NCI-H128 (cell line): ENCODE measurements at regions not wholly inside any gene's neighbourhood (a gene's known extent, or its start where the extent isn't known, plus 50 kb on each side); places are given as distances from the start of the nearest gene placed in this dataset.
A peak's percentile ranks its signal among the peaks of the same experiment; 100 is the strongest.
"Not testable (repeated sequence)": the region's sequence is repeated elsewhere in the genome, so short reads cannot be mapped to it uniquely, and the experiment has no call there.

Experiments
- DNase-seq: peaks from one replicate; lab custom pipeline; 2025; ENCODE audit not compliant: unreplicated experiment; lab: John Stamatoyannopoulos, UW

GRCh38 chr4:59583845-59584568 is 1616.1 kb upstream of the ADGRL3 start:
- no peak for DNase-seq

DNA sequence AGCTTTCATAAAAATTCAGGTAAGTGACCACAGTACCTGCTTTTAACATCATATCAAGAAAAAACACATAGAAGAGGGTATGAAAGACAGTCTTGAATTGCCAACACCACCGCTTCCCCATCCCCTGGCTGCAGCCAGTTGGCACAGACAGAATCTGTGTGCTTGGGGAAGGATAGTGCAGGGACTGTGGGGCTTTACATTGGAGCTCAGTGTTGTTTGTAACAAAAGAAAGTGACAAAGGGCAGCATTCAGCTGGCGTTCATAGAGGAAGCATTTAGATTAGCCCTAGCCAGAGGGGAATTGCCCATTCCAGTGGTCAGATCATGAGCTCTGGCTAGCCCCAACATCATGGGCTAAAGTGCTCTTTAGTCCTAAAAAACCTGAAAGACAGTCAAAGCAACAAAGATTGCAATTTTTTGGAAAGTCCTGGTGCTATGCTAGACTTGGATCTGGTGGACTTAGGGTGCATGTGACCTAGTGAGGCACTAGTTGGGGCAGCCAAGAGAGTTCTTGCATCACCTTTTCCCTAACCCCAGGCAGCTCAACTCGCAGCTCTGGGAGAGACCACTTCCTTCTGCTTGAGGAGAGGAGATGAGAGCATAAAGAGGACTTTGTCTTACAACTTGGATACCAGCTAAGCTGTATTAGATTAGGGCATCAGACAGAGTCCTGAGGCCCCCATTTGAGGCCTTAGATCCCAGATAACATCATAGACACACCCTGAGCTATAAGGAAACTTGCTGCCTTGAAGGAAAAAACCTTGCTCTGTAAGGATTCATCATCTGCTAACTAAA is 1602.4 kb upstream of the ADGRL3 start:
- DNase-seq, result no peak

GRCh38 chr4:59598330-59598618 is 1601.9 kb upstream of the ADGRL3 start:
- no peak for DNase-seq

GRCh38 chr4:59608466-59608865 is 1591.7 kb upstream of the ADGRL3 start:
- DNase-seq, result no peak

DNA sequence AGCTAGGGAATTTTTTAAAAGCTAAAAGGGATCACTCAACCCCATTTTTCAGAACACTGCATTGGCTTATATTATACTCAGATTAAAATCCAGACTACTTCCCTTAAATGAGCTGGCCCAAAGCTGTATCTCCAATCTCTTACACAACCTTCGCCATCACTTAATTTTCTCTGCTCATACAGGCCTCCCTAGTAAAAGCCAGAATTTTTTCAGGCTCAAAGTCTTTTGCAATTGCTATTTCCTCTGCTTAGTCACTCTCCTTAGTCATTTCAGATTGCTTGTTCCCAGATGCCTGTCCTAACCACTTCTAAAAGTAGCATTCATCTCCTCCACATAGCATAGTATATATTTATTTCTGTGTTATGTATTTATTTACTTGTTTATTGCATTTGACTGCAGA is 1587.9 kb upstream of the ADGRL3 start:
- no peak for DNase-seq

GRCh38 chr4:59615316-59615715 is 1584.8 kb upstream of the ADGRL3 start:
- no peak for DNase-seq

- DNase-seq, result no peak
Observed at GRCh38 chr4:59629348-59629747, 1570.8 kb upstream of the ADGRL3 start.

DNA sequence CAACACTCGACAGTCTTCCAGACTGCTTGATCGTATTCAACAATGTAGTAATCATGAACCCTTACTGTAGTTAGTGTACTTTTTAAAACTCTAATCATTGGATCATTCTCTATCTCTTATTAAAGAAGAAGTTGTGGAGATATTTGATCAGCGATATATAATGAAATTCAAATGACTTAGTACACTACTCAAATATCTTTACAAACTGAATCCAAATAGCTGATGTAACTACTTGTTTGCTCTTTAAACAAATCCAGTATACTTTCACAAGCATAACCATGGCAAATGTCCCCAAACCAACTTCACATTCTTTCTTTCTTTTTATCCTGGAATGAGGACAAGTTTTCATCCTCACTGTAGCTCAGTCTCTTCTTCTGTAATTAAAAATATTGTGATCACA is 1569.9 kb upstream of the ADGRL3 start:
- no peak for DNase-seq

DNA sequence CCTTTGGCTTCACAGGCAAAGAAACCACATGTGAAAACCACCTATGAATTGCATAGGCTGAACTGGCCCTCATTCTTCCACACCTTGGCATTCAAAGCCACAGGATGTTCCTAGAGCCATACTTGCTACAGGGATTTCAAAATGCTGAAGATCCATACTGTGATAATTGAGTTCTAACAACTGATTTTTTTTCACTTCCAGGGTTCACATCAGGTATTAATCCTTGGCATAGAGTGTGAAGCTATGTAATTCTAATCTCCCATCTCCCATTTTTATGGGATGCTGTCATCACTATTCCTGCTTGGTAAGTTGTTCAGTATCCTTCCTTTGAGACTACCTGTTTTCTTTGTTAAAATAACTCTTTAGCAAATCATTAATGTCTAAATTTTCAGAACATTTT is 1569.2 kb upstream of the ADGRL3 start:
- no peak for DNase-seq

GRCh38 chr4:59637596-59637995 is 1562.5 kb upstream of the ADGRL3 start:
- no peak for DNase-seq

DNA sequence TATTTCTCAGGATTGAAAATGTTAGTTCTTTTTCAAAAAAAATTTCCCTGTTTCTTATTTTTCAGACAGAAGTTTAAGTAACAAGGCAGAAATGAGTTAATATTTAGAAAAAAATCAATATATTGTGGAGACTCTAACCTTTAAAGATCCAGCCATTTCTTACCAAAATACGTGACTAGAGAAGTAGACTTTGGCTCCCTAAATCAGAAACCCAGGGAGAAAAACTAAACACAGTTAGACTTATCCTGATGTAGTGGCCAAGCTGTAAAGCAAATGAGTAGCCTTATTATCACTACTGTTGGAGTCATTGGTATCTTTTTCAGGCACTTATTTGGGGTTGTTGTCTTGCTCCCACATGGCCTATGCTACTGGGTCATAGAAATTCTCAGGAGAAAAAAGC is 1556.4 kb upstream of the ADGRL3 start:
- DNase-seq, result no peak

DNA sequence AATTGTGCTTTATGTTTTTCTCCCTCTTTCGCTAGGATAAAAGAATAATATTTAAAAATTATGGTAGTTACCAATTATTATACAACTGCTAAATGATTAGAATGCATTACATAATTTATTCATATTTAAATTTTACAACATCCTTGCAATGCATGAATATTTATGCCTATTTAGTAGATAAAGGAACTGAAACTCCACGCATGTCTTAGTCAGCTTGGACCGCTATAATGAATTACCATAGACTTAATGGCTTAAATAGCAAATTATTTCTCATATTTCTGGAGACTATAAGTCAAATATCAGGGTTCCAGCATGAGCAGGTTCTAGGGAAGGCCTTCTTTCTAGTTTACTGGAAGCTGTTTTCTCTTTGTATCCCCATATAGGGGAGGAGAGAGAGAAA is 1555.4 kb upstream of the ADGRL3 start:
- no peak for DNase-seq

DNA sequence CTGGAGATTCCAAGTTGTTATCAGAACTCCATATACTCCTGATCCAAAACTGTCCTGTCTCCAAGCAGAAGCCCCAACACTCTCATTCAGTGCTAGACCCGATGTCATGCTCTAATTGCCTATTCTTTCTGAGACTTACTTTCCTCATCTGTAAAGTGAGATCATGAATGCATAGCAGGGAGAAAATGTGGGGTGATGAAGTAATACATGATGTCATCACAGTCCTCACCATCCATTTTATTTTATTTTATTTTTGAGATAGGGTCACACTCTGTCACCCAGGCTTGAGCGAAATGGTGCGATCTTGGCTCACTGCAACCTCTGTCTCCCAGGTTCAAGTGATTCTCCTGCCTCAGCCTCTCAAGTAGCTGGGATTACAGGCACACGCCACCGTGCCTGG is 1554.0 kb upstream of the ADGRL3 start:
- no peak for DNase-seq

GRCh38 chr4:59647011-59647410 is 1553.1 kb upstream of the ADGRL3 start:
- no peak for DNase-seq

- DNase-seq, result no peak
Observed at GRCh38 chr4:59647500-59647899, 1552.6 kb upstream of the ADGRL3 start.

DNA sequence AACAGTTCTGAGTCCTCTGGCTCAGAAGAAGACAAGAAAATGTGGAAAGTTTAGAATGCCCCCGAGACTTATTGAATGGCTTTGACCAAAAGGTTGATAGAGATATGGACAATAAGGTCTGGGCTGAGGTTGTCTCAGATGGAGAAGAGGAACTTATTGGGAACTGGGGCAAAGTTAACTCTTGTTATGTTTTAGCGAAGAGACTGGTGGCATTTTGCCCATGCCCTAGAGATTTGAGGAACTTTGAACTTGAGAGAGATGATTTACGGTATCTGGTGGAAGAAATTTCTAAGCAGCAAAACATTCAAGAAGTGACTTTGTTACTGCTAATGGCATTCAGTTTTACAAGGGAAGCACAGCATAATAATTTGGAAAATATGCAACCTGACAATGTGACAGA is 1549.3 kb upstream of the ADGRL3 start:
- no peak for DNase-seq

DNA sequence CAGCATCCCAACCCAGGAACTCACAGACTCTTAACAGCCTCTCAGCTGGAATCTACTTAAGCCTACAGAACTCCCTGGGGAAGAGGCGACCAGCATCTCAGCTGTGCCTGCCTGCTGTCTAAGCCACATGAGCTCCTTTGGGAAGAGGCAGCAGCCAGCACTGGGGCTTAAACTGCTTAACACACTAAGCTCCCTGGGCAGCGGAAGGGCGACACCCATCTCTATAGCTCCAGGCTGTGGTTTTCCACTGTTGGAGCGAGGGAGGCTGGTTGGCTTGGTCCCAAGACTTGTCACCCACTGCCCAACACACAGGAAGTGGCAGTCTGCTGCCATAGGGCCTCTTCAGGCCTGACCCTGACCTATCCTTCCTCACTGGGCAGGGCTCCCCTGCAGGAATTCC is 1544.1 kb upstream of the ADGRL3 start:
- no peak for DNase-seq

DNA sequence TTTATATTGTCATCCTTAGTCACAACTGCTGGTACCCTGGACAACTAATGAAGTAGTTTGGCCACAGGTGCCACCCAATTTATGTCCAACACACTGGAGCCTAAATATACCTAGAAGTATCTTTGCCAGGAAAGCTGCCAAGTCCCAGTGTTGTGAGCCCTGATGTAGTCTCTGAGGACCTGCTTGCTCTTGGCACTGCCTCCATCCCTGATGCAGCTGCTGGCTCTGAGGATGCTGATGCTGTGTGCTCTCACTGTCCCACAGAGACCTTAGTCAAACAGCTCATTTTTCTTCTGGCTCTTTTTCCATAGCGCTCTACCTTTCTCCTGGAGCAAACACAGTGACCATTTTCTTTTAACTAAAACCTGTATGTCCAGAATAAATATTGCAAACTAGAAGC is 1535.4 kb upstream of the ADGRL3 start:
- DNase-seq, result peak; percentile 3

GRCh38 chr4:59666645-59667044 is 1533.5 kb upstream of the ADGRL3 start:
- DNase-seq, result no peak

GRCh38 chr4:59671037-59671436 is 1529.1 kb upstream of the ADGRL3 start:
- DNase-seq, result no peak

GRCh38 chr4:59676389-59676788 is 1523.7 kb upstream of the ADGRL3 start:
- DNase-seq, result no peak

- not testable (repeated sequence) for DNase-seq
Observed at GRCh38 chr4:59676992-59677391, 1523.1 kb upstream of the ADGRL3 start.

- no peak for DNase-seq
Observed at GRCh38 chr4:59685626-59686025, 1514.5 kb upstream of the ADGRL3 start.
